CD14-positive monocyte (primary cell): ENCODE measurements at regions not wholly inside any gene's neighbourhood (a gene's known extent, or its start where the extent isn't known, plus 50 kb on each side); places are given as distances from the start of the nearest gene placed in this dataset.

Source experiments
- DNase-seq, 3 donors: peaks; one replicate each; pipeline ENCODE4 v3.0.0-alpha.2; 2011 to 2022
- H2AFZ ChIP-seq: 2 replicates; pipeline ENCODE4 v1.6.0; 2012; ENCODE audit warnings: mild to moderate bottlenecking, low read depth, low read length, inconsistent platforms; ENCODE audit not compliant: insufficient read depth, poor library complexity, severe bottlenecking
- H3K27ac ChIP-seq, 2 donors: 1 replicate in 1 of 2; 2 replicates in 1 of 2; pipeline ENCODE4 v1.5.1; 2012 to 2013; ENCODE audit warnings: low read length in 2 of 2, control low read depth in 1 of 2, inconsistent platforms in 1 of 2, low read depth in 1 of 2, mild to moderate bottlenecking in 1 of 2
- H3K27me3 ChIP-seq, 2 donors: one replicate each; pipeline versions ENCODE4 v1.6.0 to v1.6.1; 2011 to 2013; ENCODE audit warnings: low read length in 2 of 2; ENCODE audit not compliant: control insufficient read depth in 2 of 2, insufficient read depth in 2 of 2
- H3K36me3 ChIP-seq, 2 donors: replicated peaks in 1 of 2; 1 replicate in 1 of 2; 2 replicates in 1 of 2; pipeline versions ENCODE4 v1.5.1 to v1.6.1; 2012 to 2013; ENCODE audit warnings: low read length in 2 of 2, control low read depth in 1 of 2, inconsistent platforms in 1 of 2, mild to moderate bottlenecking in 1 of 2; ENCODE audit not compliant: insufficient read depth in 2 of 2, control insufficient read depth in 1 of 2
- H3K4me1 ChIP-seq, 2 donors: 1 replicate in 1 of 2; 2 replicates in 1 of 2; pipeline versions ENCODE4 v1.5.1 to v1.6.1; 2012 to 2013; ENCODE audit warnings: low read length in 2 of 2, control low read depth in 1 of 2, inconsistent platforms in 1 of 2, mild to moderate bottlenecking in 1 of 2, moderate library complexity in 1 of 2; ENCODE audit not compliant: insufficient read depth in 2 of 2, control insufficient read depth in 1 of 2
- H3K4me2 ChIP-seq: replicated peaks from 2 replicates; pipeline ENCODE3; 2012; ENCODE audit warnings: low read length, moderate library complexity, mild to moderate bottlenecking; ENCODE audit not compliant: poor library complexity, severe bottlenecking; ENCODE audit errors: extremely low read depth
- H3K4me3 ChIP-seq, 3 experiments: fragments of 200-600 bp in 1 of 3; sonication (generic) in 1 of 3; replicated peaks in 1 of 3; 1 replicate in 2 of 3; 2 replicates in 1 of 3; pipeline ENCODE4 v1.5.1; 2011 to 2013; ENCODE audit warnings: low read length in 3 of 3, mild to moderate bottlenecking in 3 of 3, control low read depth in 2 of 3, low read depth in 2 of 3, inconsistent platforms in 1 of 3, moderate library complexity in 1 of 3
- H3K79me2 ChIP-seq: 2 replicates; pipeline ENCODE4 v1.6.0; 2012; ENCODE audit warnings: mild to moderate bottlenecking, control low read depth, inconsistent platforms, low read length, moderate library complexity; ENCODE audit not compliant: insufficient read depth
- H3K9ac ChIP-seq: 2 replicates; pipeline ENCODE4 v1.6.0; 2017; ENCODE audit warnings: low read length, mild to moderate bottlenecking; ENCODE audit not compliant: insufficient read depth, poor library complexity, severe bottlenecking
- H3K9me3 ChIP-seq, 2 donors: replicated peaks in 1 of 2; 1 replicate in 1 of 2; 2 replicates in 1 of 2; pipeline versions ENCODE4 v1.5.1 to v1.6.1; 2012 to 2013; ENCODE audit warnings: low read length in 2 of 2, control low read depth in 1 of 2; ENCODE audit not compliant: control insufficient read depth in 1 of 2, insufficient read depth in 1 of 2
- H4K20me1 ChIP-seq: 2 replicates; pipeline ENCODE4 v1.6.0; 2012; ENCODE audit warnings: mild to moderate bottlenecking, low read length, control low read depth, moderate library complexity; ENCODE audit not compliant: insufficient read depth
- H3K27ac Mint-ChIP-seq, 7 donors: one replicate each; pipeline ENCODE4 v1.8.0; 2020; ENCODE audit warnings: mild to moderate bottlenecking in 7 of 7, mixed read lengths in 7 of 7, moderate library complexity in 6 of 7, inconsistent platforms in 2 of 7
- H3K27me3 Mint-ChIP-seq, 3 donors: one replicate each; pipeline ENCODE4 v1.8.0; 2021 to 2022; ENCODE audit warnings: low read depth in 3 of 3, mild to moderate bottlenecking in 3 of 3, mixed read lengths in 3 of 3, moderate library complexity in 3 of 3, inconsistent platforms in 1 of 3
- H3K36me3 Mint-ChIP-seq, 2 donors: one replicate each; pipeline ENCODE4 v1.8.0; 2020; ENCODE audit warnings: mixed read lengths in 2 of 2, inconsistent platforms in 1 of 2, mild to moderate bottlenecking in 1 of 2
- H3K4me1 Mint-ChIP-seq: one replicate; pipeline ENCODE4 v1.8.0; 2020; ENCODE audit warnings: mild to moderate bottlenecking, mixed read lengths
- H3K4me3 Mint-ChIP-seq, 2 donors: one replicate each; pipeline ENCODE4 v1.8.0; 2020; ENCODE audit warnings: mild to moderate bottlenecking in 2 of 2, mixed read lengths in 2 of 2, moderate library complexity in 1 of 2
- H3K9me3 Mint-ChIP-seq, 7 donors: one replicate each; pipeline ENCODE4 v1.8.0; 2020 to 2022; ENCODE audit warnings: mixed read lengths in 7 of 7, mild to moderate bottlenecking in 6 of 7, moderate library complexity in 6 of 7, inconsistent platforms in 2 of 7
- CTCF ChIP-seq: fragments of 200-600 bp; IDR thresholded peaks from one replicate; pipeline ENCODE4 v1.8.0; 2022; ENCODE audit warnings: antibody characterized with exemption, mild to moderate bottlenecking
- WGBS: methylation state at CpG from one replicate; pipeline ENCODE4 v1.1.5; 2013; ENCODE audit warnings: missing lambda C conversion rate; ENCODE audit not compliant: insufficient coverage; 5-methylcytosine and 5-hydroxymethylcytosine counted together
- intact Hi-C, 2 donors: fragments of 100-400 bp; cut with micrococcal nuclease; formaldehyde crosslinking; loops; one replicate each; pipeline versions ENCODE4 v1.15.0 to v1.15.1; 2023

- H3K79me2 ChIP-seq = no peaks in the 10 kb centered on the region
- no peak overlapping the region for H3K4me2 ChIP-seq
- Mint-ChIP-seq H3K4me1 (no peaks in the 10 kb centered on the region), H3K9me3 (peaks cover 0 to 8% (median 2%) of the 10 kb centered on the region in 7 donors), H3K27me3 (no peaks in the 10 kb centered on the region), H3K36me3 (no peaks in the 10 kb centered on the region), H3K27ac (no peak overlapping the region), H3K4me3 (no peak overlapping the region)
- H4K20me1 ChIP-seq = no peaks in the 10 kb centered on the region
- intact Hi-C loops = no loop called here
- H2AFZ ChIP-seq = no peak overlapping the region
- no peak overlapping the region for H3K27ac ChIP-seq
- no peaks in the 10 kb centered on the region for H3K36me3 ChIP-seq
- DNase-seq = no peak
- H3K4me1 ChIP-seq = no peaks in the 10 kb centered on the region
- no peak overlapping the region for H3K9ac ChIP-seq
- H3K27me3 ChIP-seq = no peaks in the 10 kb centered on the region
- no peak for TF ChIP-seq CTCF
- no peaks in the 10 kb centered on the region for H3K9me3 ChIP-seq
- H3K4me3 ChIP-seq = no peak overlapping the region
- no CpG with 5 or more reads among the region's 1 CpG for WGBS
Measured at GRCh38 chr5:102611312-102611711, 112.5 kb upstream of the SLCO6A1 start.

DNA sequence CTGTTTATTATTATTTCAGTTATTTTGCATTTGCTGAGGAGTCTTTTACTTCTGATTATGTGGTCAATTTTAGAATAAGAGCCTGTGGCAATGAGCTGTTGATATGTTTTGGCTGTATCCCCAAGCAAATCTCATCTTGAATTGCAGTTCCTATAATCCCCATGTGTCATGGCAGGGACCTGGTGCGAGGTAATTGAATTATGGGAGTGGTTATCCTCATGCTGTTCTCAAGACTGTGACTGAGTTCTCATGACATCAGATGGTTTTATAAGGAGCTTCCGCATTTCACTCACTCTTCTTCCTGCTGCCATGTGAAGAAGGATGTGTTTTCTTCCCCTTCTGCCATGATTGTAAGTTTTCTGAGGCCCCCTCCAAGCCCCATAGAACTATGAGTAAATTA is 114.9 kb upstream of the SLCO6A1 start:
- no peak for TF ChIP-seq CTCF
- H3K9ac ChIP-seq = no peak overlapping the region
- H3K9me3 ChIP-seq = no peaks in the 10 kb centered on the region
- Mint-ChIP-seq H3K27me3 (peaks cover 0 to 2% (median 0%) of the 10 kb centered on the region in 3 donors), H3K27ac (no peak overlapping the region), H3K9me3 (peaks cover 0 to 10% (median 2%) of the 10 kb centered on the region in 7 donors), H3K4me3 (no peak overlapping the region), H3K4me1 (no peaks in the 10 kb centered on the region), H3K36me3 (no peaks in the 10 kb centered on the region)
- no peaks in the 10 kb centered on the region for H4K20me1 ChIP-seq
- no peak overlapping the region for H3K27ac ChIP-seq
- H3K79me2 ChIP-seq = no peaks in the 10 kb centered on the region
- no CpG with 5 or more reads among the region's 2 CpGs for WGBS
- H2AFZ ChIP-seq = no peak overlapping the region
- DNase-seq = no peak
- no peaks in the 10 kb centered on the region for H3K27me3 ChIP-seq
- no peak overlapping the region for H3K4me3 ChIP-seq
- H3K4me1 ChIP-seq = no peaks in the 10 kb centered on the region
- H3K4me2 ChIP-seq = no peak overlapping the region
- no peaks in the 10 kb centered on the region for H3K36me3 ChIP-seq
- intact Hi-C loops = no loop called here
